GM19395 (cell line): ENCODE measurements at regions not wholly inside any gene's neighbourhood (a gene's known extent, or its start where the extent isn't known, plus 50 kb on each side); places are given as distances from the start of the nearest gene placed in this dataset.

Experiments
- ATAC-seq: cut with Tn5 transposase; IDR thresholded peaks from one replicate; pipeline ENCODE4 v1.9.1; 2021; ENCODE audit warnings: mild to moderate bottlenecking, moderate library complexity; ENCODE audit not compliant: unreplicated experiment

- ATAC-seq = no peak
Observed at GRCh38 chr10:33402220-33403073, 68.0 kb upstream of the NRP1 start.

GRCh38 chr10:33401300-33401699, 66.8 kb upstream of the NRP1 start:
- ATAC-seq = no peak

GRCh38 chr10:33398796-33399195, 64.3 kb upstream of the NRP1 start:
- ATAC-seq = no peak

- ATAC-seq = no peak
Observed at GRCh38 chr10:33396938-33397337, 62.5 kb upstream of the NRP1 start.

GRCh38 chr10:33396279-33396678, 61.8 kb upstream of the NRP1 start:
- no peak for ATAC-seq

GRCh38 chr10:33395201-33395600, 60.7 kb upstream of the NRP1 start:
- ATAC-seq = no peak

- no peak for ATAC-seq
Observed at GRCh38 chr10:33392706-33393105, 58.2 kb upstream of the NRP1 start.

GRCh38 chr10:33391611-33392465, 57.4 kb upstream of the NRP1 start:
- ATAC-seq = no peak

- no peak for ATAC-seq
Observed at GRCh38 chr10:33390046-33390445, 55.6 kb upstream of the NRP1 start.

- no peak for ATAC-seq
Observed at GRCh38 chr10:33388785-33389184, 54.3 kb upstream of the NRP1 start.

- no peak for ATAC-seq
Observed at GRCh38 chr10:33388382-33388781, 53.9 kb upstream of the NRP1 start.

GRCh38 chr10:33387720-33388119, 53.3 kb upstream of the NRP1 start:
- no peak for ATAC-seq

GRCh38 chr10:33386926-33387325, 52.5 kb upstream of the NRP1 start:
- ATAC-seq = no peak

- ATAC-seq = no peak
Observed at GRCh38 chr10:33385686-33386085, 51.2 kb upstream of the NRP1 start.

- no peak for ATAC-seq
Observed at GRCh38 chr10:33385015-33385414, 50.5 kb upstream of the NRP1 start.
